ENCODE measurements at regions not wholly inside any gene's neighbourhood (a gene's known extent, or its start where the extent isn't known, plus 50 kb on each side); places are given as distances from the start of the nearest gene placed in this dataset.

DNA sequence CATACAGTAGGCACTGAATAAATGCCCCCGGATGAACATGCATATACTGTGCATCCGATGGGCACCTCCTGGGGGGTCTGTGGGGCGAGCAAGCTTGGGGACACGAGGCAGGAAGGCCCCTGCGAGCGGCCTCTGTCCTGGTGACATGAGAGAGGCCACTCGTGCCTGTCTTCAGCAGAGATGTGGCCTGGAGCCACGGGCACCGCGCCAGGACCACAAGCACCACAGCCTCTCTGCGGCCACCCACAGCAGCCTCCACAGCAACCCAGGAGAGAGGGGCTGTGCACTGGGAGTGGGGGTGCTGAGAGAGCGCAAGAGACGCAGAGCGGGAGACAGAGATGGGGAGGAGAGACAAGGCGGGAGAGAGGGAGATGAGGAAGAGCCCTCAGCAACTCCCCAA is 118.5 kb downstream of the RFLNA start:
- Histone ChIP-seq H3K9me3 (replicated peaks; ENCODE audit: control insufficient read depth, low read depth, low read length) (no peaks in the 10 kb centered on the region), H3K27me3 (ENCODE audit: control insufficient read depth, insufficient read depth, low read length) (no peaks in the 10 kb centered on the region), H3K4me3 (ENCODE audit: low read length) (no peak overlapping the region), H3K27ac (ENCODE audit: low read length) (no peak overlapping the region), H3K4me1 (ENCODE audit: control insufficient read depth, insufficient read depth, low read length) (peaks cover 57% of the 10 kb centered on the region), H3K36me3 (ENCODE audit: control insufficient read depth, insufficient read depth, low read length) (peaks cover 78% of the 10 kb centered on the region)
- no peak for DNase-seq
- 53% methylated on average over 8 of the region's 15 CpGs for WGBS (ENCODE audit: insufficient coverage)

GRCh38 chr12:124412646-124413015 is 117.7 kb downstream of the RFLNA start:
- WGBS (ENCODE audit: insufficient coverage), result 44% methylated on average over 7 of the region's 13 CpGs

GRCh38 chr12:124411953-124412645 is 117.2 kb downstream of the RFLNA start:
- WGBS (ENCODE audit: insufficient coverage), result 55% methylated on average over 9 of the region's 22 CpGs
- H3K36me3 ChIP-seq (ENCODE audit: control insufficient read depth, insufficient read depth, low read length), result peaks cover 78% of the 10 kb centered on the region
- H3K27me3 ChIP-seq (ENCODE audit: control insufficient read depth, insufficient read depth, low read length), result no peaks in the 10 kb centered on the region
- peaks cover 57% of the 10 kb centered on the region for H3K4me1 ChIP-seq (ENCODE audit: control insufficient read depth, insufficient read depth, low read length)
- no peaks in the 10 kb centered on the region for H3K9me3 ChIP-seq (replicated peaks; ENCODE audit: control insufficient read depth, low read depth, low read length)
- DNase-seq, result no peak
- no peak overlapping the region for H3K4me3 ChIP-seq (ENCODE audit: low read length)
- peak overlapping the region; percentile 2 for H3K27ac ChIP-seq (ENCODE audit: low read length)

More at GRCh38 chr12:124412646-124413015, 117.7 kb downstream of the RFLNA start:
- H3K27ac ChIP-seq (ENCODE audit: low read length), result no peak overlapping the region
- H3K27me3 ChIP-seq (ENCODE audit: control insufficient read depth, insufficient read depth, low read length), result no peaks in the 10 kb centered on the region
- DNase-seq, result no peak
- peaks cover 57% of the 10 kb centered on the region for H3K4me1 ChIP-seq (ENCODE audit: control insufficient read depth, insufficient read depth, low read length)
- H3K4me3 ChIP-seq (ENCODE audit: low read length), result no peak overlapping the region
- peaks cover 78% of the 10 kb centered on the region for H3K36me3 ChIP-seq (ENCODE audit: control insufficient read depth, insufficient read depth, low read length)
- H3K9me3 ChIP-seq (replicated peaks; ENCODE audit: control insufficient read depth, low read depth, low read length), result no peaks in the 10 kb centered on the region

GRCh38 chr12:124411281-124411878 is 116.5 kb downstream of the RFLNA start:
- H3K4me3 ChIP-seq (ENCODE audit: low read length), result no peak overlapping the region
- H3K4me1 ChIP-seq (ENCODE audit: control insufficient read depth, insufficient read depth, low read length), result peaks cover 57% of the 10 kb centered on the region
- peak overlapping the region; percentile 9 for H3K27ac ChIP-seq (ENCODE audit: low read length)
- no peaks in the 10 kb centered on the region for H3K9me3 ChIP-seq (replicated peaks; ENCODE audit: control insufficient read depth, low read depth, low read length)
- peaks cover 78% of the 10 kb centered on the region for H3K36me3 ChIP-seq (ENCODE audit: control insufficient read depth, insufficient read depth, low read length)
- DNase-seq, result peak; percentile 70
- no peaks in the 10 kb centered on the region for H3K27me3 ChIP-seq (ENCODE audit: control insufficient read depth, insufficient read depth, low read length)
- 37% methylated on average over 13 of the region's 25 CpGs for WGBS (ENCODE audit: insufficient coverage)

GRCh38 chr12:124410354-124411175 is 115.7 kb downstream of the RFLNA start:
- Histone ChIP-seq H3K27ac (ENCODE audit: low read length) (peak overlapping the region; percentile 72), H3K9me3 (replicated peaks; ENCODE audit: control insufficient read depth, low read depth, low read length) (no peaks in the 10 kb centered on the region), H3K36me3 (ENCODE audit: control insufficient read depth, insufficient read depth, low read length) (peaks cover 78% of the 10 kb centered on the region), H3K27me3 (ENCODE audit: control insufficient read depth, insufficient read depth, low read length) (no peaks in the 10 kb centered on the region), H3K4me1 (ENCODE audit: control insufficient read depth, insufficient read depth, low read length) (peaks cover 58% of the 10 kb centered on the region), H3K4me3 (ENCODE audit: low read length) (no peak overlapping the region)
- DNase-seq, result peak; percentile 63
- WGBS (ENCODE audit: insufficient coverage), result 36% methylated on average over 13 of the region's 15 CpGs

DNA sequence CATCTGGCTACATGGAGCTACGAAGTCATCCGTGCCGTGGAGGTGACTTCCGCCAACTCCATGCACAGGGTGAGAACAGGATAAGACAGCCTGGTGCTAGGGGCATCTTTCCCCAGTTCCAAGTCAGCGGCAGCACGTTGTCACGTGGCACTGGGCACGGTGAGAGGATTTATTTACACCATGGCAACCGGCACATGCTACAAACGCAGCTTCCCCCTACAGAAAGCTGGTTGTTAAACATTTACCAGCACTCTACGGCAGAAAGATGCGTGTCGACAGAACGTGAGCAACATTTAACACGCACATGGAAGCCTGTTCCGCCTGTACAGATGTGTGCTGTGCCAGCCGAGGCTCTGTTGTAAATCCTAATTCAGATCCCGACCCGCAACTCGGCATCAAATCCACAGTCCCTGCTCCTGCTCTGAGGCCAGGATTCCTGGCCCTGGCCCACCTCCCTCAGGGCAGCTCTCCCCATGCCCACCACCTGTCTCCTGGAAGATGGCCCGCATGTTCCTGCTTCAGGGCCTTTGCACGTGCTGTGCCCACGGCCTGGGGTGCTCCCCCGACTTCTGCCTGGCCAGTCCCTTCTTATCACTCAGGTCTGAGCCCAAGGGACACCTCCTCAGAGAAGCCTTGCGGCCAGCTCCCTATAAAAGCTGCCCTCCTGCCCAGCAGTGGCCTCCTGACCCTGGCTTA is 114.1 kb downstream of the RFLNA start:
- Histone ChIP-seq H3K9me3 (replicated peaks; ENCODE audit: control insufficient read depth, low read depth, low read length) (no peaks in the 10 kb centered on the region), H3K4me3 (ENCODE audit: low read length) (no peak overlapping the region), H3K36me3 (ENCODE audit: control insufficient read depth, insufficient read depth, low read length) (peaks cover 75% of the 10 kb centered on the region), H3K27me3 (ENCODE audit: control insufficient read depth, insufficient read depth, low read length) (no peaks in the 10 kb centered on the region), H3K4me1 (ENCODE audit: control insufficient read depth, insufficient read depth, low read length) (peaks cover 68% of the 10 kb centered on the region), H3K27ac (ENCODE audit: low read length) (no peak overlapping the region)
- WGBS (ENCODE audit: insufficient coverage), result 83% methylated on average over 25 of the region's 25 CpGs
- DNase-seq, result no peak

GRCh38 chr12:124407074-124407473 is 112.2 kb downstream of the RFLNA start:
- no peak for DNase-seq
- H3K4me1 ChIP-seq (ENCODE audit: control insufficient read depth, insufficient read depth, low read length), result peaks cover 68% of the 10 kb centered on the region
- H3K4me3 ChIP-seq (ENCODE audit: low read length), result no peak overlapping the region
- peaks cover 69% of the 10 kb centered on the region for H3K36me3 ChIP-seq (ENCODE audit: control insufficient read depth, insufficient read depth, low read length)
- H3K27me3 ChIP-seq (ENCODE audit: control insufficient read depth, insufficient read depth, low read length), result no peaks in the 10 kb centered on the region
- H3K27ac ChIP-seq (ENCODE audit: low read length), result no peak overlapping the region
- 96% methylated on average over 6 of the region's 8 CpGs for WGBS (ENCODE audit: insufficient coverage)
- no peaks in the 10 kb centered on the region for H3K9me3 ChIP-seq (replicated peaks; ENCODE audit: control insufficient read depth, low read depth, low read length)

DNA sequence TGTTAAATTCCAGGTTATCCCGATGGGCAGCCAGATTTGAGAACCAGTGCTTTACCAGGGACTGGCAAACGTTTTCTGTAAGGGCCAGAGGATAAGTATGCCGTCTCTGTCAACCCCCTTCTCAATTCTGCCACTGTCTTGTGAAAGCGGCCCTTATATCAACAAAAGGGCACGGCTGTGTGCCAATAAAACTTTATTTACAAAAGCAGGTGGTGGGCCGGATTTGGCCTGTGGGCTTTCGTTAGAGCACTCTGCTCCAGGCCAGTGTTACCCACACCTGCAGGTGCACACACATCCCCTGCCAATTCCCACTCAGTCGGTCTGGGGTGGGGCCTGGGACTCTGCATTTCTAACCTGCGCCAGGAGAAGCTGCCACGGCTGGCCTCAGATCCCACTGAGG is 111.2 kb downstream of the RFLNA start:
- H3K27ac ChIP-seq (ENCODE audit: low read length), result no peak overlapping the region
- DNase-seq, result no peak
- 84% methylated on average over 8 of the region's 10 CpGs for WGBS (ENCODE audit: insufficient coverage)
- no peaks in the 10 kb centered on the region for H3K27me3 ChIP-seq (ENCODE audit: control insufficient read depth, insufficient read depth, low read length)
- H3K9me3 ChIP-seq (replicated peaks; ENCODE audit: control insufficient read depth, low read depth, low read length), result no peaks in the 10 kb centered on the region
- no peak overlapping the region for H3K4me3 ChIP-seq (ENCODE audit: low read length)
- H3K36me3 ChIP-seq (ENCODE audit: control insufficient read depth, insufficient read depth, low read length), result peaks cover 75% of the 10 kb centered on the region
- H3K4me1 ChIP-seq (ENCODE audit: control insufficient read depth, insufficient read depth, low read length), result peaks cover 65% of the 10 kb centered on the region

DNA sequence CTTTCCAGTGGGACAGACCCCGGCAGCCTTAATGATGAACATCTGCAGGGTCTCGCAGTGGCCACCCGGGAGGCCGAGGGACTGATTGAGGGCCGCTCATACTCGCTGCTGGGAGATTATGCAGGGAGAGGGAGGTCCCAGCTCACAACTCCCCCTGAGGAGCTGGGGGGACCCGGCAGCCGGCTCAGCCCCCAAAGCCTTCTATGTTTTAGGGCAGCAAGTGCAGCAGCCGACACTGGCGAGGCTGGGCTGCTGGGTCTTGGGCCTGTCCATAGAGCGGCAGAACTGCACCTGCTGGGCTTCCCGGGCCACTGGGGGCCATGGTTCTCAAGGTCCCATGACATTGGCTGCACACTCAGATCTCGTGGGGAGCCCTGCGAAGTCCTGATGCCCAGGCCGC is 110.7 kb downstream of the RFLNA start:
- Histone ChIP-seq H3K27ac (ENCODE audit: low read length) (no peak overlapping the region), H3K9me3 (replicated peaks; ENCODE audit: control insufficient read depth, low read depth, low read length) (no peaks in the 10 kb centered on the region), H3K36me3 (ENCODE audit: control insufficient read depth, insufficient read depth, low read length) (peaks cover 79% of the 10 kb centered on the region), H3K27me3 (ENCODE audit: control insufficient read depth, insufficient read depth, low read length) (no peaks in the 10 kb centered on the region), H3K4me3 (ENCODE audit: low read length) (no peak overlapping the region), H3K4me1 (ENCODE audit: control insufficient read depth, insufficient read depth, low read length) (peaks cover 60% of the 10 kb centered on the region)
- WGBS (ENCODE audit: insufficient coverage), result 62% methylated on average over 14 of the region's 15 CpGs
- no peak for DNase-seq

GRCh38 chr12:124405151-124405550 is 110.3 kb downstream of the RFLNA start:
- DNase-seq, result no peak
- peaks cover 84% of the 10 kb centered on the region for H3K36me3 ChIP-seq (ENCODE audit: control insufficient read depth, insufficient read depth, low read length)
- H3K4me3 ChIP-seq (ENCODE audit: low read length), result no peak overlapping the region
- H3K4me1 ChIP-seq (ENCODE audit: control insufficient read depth, insufficient read depth, low read length), result peaks cover 56% of the 10 kb centered on the region
- WGBS (ENCODE audit: insufficient coverage), result 65% methylated on average over 8 of the region's 10 CpGs
- no peaks in the 10 kb centered on the region for H3K27me3 ChIP-seq (ENCODE audit: control insufficient read depth, insufficient read depth, low read length)
- H3K9me3 ChIP-seq (replicated peaks; ENCODE audit: control insufficient read depth, low read depth, low read length), result no peaks in the 10 kb centered on the region
- H3K27ac ChIP-seq (ENCODE audit: low read length), result no peak overlapping the region
